MM.1S (cell line): ENCODE measurements at regions not wholly inside any gene's neighbourhood (a gene's known extent, or its start where the extent isn't known, plus 50 kb on each side); places are given as distances from the start of the nearest gene placed in this dataset.

ENCODE experiments used
- DNase-seq: peaks from one replicate; pipeline ENCODE4 v3.0.0-alpha.2; 2015
- H2AFZ ChIP-seq: fragments of 300-600 bp; sonication (generic); 2 replicates; pipeline ENCODE4 v1.6.0; 2016; ENCODE audit warnings: antibody characterized with exemption, low read length
- H3F3A ChIP-seq: fragments of 300-600 bp; sonication (generic); 2 replicates; pipeline ENCODE4 v1.6.1; 2016; ENCODE audit warnings: mild to moderate bottlenecking, antibody characterized with exemption, low read length, moderate library complexity, mixed read lengths; ENCODE audit not compliant: insufficient read depth
- H3K27ac ChIP-seq: fragments of 300-600 bp; sonication (generic); 2 replicates; pipeline ENCODE4 v1.5.1; 2016; ENCODE audit warnings: mild to moderate bottlenecking, low read length
- H3K27me3 ChIP-seq: fragments of 300-600 bp; sonication (generic); replicated peaks from 2 replicates; pipeline ENCODE4 v1.6.0; 2016; ENCODE audit warnings: low read length; ENCODE audit not compliant: insufficient read depth
- H3K36me3 ChIP-seq: fragments of 300-600 bp; sonication (generic); replicated peaks from 2 replicates; pipeline ENCODE4 v1.6.1; 2016; ENCODE audit warnings: mild to moderate bottlenecking, low read length, mixed read lengths; ENCODE audit not compliant: insufficient read depth
- H3K4me1 ChIP-seq: fragments of 300-600 bp; sonication (generic); 2 replicates; pipeline ENCODE4 v1.6.1; 2016; ENCODE audit warnings: low read length, mixed read lengths
- H3K4me2 ChIP-seq: fragments of 300-600 bp; sonication (generic); 2 replicates; pipeline ENCODE4 v1.6.0; 2016; ENCODE audit warnings: low read depth, low read length
- H3K4me3 ChIP-seq: fragments of 300-600 bp; sonication (generic); 2 replicates; pipeline ENCODE4 v1.5.1; 2016; ENCODE audit warnings: low read length, mixed read lengths
- H3K79me2 ChIP-seq: fragments of 300-600 bp; sonication (generic); 2 replicates; pipeline ENCODE4 v1.6.1; 2016; ENCODE audit warnings: mixed run types, low read length, mixed read lengths
- H3K9ac ChIP-seq: fragments of 300-600 bp; sonication (generic); 2 replicates; pipeline ENCODE4 v1.6.1; 2016; ENCODE audit warnings: low read length, mixed read lengths
- H3K9me2 ChIP-seq: fragments of 300-600 bp; sonication (generic); replicated peaks from 2 replicates; pipeline ENCODE4 v1.6.1; 2016; ENCODE audit warnings: mild to moderate bottlenecking, low read length, mixed read lengths; ENCODE audit not compliant: insufficient read depth
- H3K9me3 ChIP-seq: fragments of 300-600 bp; sonication (generic); replicated peaks from 2 replicates; pipeline ENCODE4 v1.6.1; 2016; ENCODE audit warnings: mild to moderate bottlenecking, low read length, mixed read lengths; ENCODE audit not compliant: insufficient read depth
- H4K20me1 ChIP-seq: fragments of 300-600 bp; sonication (generic); 2 replicates; pipeline ENCODE4 v1.6.1; 2016; ENCODE audit warnings: mild to moderate bottlenecking, low read length, moderate library complexity, mixed read lengths; ENCODE audit not compliant: insufficient read depth
- CTCF ChIP-seq: fragments of 300-600 bp; sonication (generic); IDR thresholded peaks from 2 replicates; pipeline ENCODE4 v1.5.1; 2016; ENCODE audit warnings: antibody characterized with exemption, low read length, mixed read lengths
- EZH2 ChIP-seq: fragments of 300-600 bp; sonication (generic); optimal IDR thresholded peaks from 2 replicates; pipeline ENCODE3; 2017; ENCODE audit warnings: low read depth, mild to moderate bottlenecking, antibody characterized with exemption, low read length, mixed read lengths
- EZH2phosphoT487 ChIP-seq: fragments of 300-600 bp; sonication (generic); IDR thresholded peaks from 2 replicates; pipeline ENCODE4 v1.6.1; 2018; ENCODE audit warnings: antibody characterized with exemption, low read length

DNA sequence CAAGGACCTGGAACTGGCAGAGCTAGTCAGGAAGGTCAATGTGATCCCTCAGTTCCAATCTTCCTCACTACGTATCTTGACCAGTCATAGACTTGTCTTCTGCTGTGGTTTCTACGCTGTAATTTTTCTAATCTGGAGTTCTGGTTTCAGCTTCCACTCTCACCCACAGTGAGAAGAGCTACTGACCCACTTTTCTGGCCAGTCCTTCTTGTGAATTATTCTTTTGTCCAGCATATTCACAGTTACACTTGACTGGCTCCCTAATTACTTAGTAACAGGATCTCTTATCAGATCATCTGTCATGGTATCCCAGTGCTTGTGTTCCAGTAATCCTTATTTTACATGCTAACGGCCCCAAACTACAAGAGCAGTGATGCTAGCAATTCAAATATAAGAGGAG is 72.4 kb upstream of the MME start:
- Histone ChIP-seq H4K20me1 (no peaks in the 10 kb centered on the region), H3K36me3 (no peaks in the 10 kb centered on the region), H3K4me3 (no peak overlapping the region), H3K9me3 (no peaks in the 10 kb centered on the region), H3K9me2 (no peaks in the 10 kb centered on the region), H3K27me3 (no peaks in the 10 kb centered on the region), H3K4me1 (no peaks in the 10 kb centered on the region), H3K4me2 (no peak overlapping the region), H3K9ac (no peak overlapping the region), H2AFZ (no peak overlapping the region), H3K79me2 (no peaks in the 10 kb centered on the region), H3F3A (no peaks in the 10 kb centered on the region), H3K27ac (no peak overlapping the region)
- TF ChIP-seq EZH2 (no peak), EZH2phosphoT487 (no peak), CTCF (no peak)
- no peak for DNase-seq

GRCh38 chr3:155001289-155002010 is 78.7 kb upstream of the MME start:
- DNase-seq: no peak
- H2AFZ ChIP-seq: no peak overlapping the region
- TF ChIP-seq EZH2 (no peak), EZH2phosphoT487 (no peak), CTCF (no peak)

GRCh38 chr3:154992655-154993054 is 87.5 kb upstream of the MME start:
- Histone ChIP-seq H3K9me3 (no peaks in the 10 kb centered on the region), H2AFZ (no peak overlapping the region)

More at GRCh38 chr3:155001289-155002010, 78.7 kb upstream of the MME start:
- Histone ChIP-seq H3K27ac (no peak overlapping the region), H4K20me1 (no peaks in the 10 kb centered on the region), H3K27me3 (no peaks in the 10 kb centered on the region), H3K4me1 (no peaks in the 10 kb centered on the region), H3K36me3 (no peaks in the 10 kb centered on the region), H3K79me2 (no peaks in the 10 kb centered on the region), H3K4me3 (no peak overlapping the region), H3F3A (no peaks in the 10 kb centered on the region), H3K9ac (no peak overlapping the region), H3K4me2 (no peak overlapping the region), H3K9me2 (no peaks in the 10 kb centered on the region), H3K9me3 (no peaks in the 10 kb centered on the region)

More at GRCh38 chr3:154992655-154993054, 87.5 kb upstream of the MME start:
- Histone ChIP-seq H3F3A (no peaks in the 10 kb centered on the region), H3K4me2 (no peak overlapping the region), H3K27me3 (no peaks in the 10 kb centered on the region), H3K9me2 (no peaks in the 10 kb centered on the region), H3K79me2 (no peaks in the 10 kb centered on the region), H4K20me1 (no peaks in the 10 kb centered on the region), H3K9ac (no peak overlapping the region), H3K4me3 (no peak overlapping the region), H3K27ac (no peak overlapping the region), H3K36me3 (no peaks in the 10 kb centered on the region), H3K4me1 (no peaks in the 10 kb centered on the region)
- TF ChIP-seq CTCF: no peak
- TF ChIP-seq EZH2: no peak
- TF ChIP-seq EZH2phosphoT487: no peak
- DNase-seq: no peak
